ENCODE measurements at regions not wholly inside any gene's neighbourhood (a gene's known extent, or its start where the extent isn't known, plus 50 kb on each side); places are given as distances from the start of the nearest gene placed in this dataset.

GRCh38 chr21:28240586-28240985, 752.1 kb downstream of the LTN1 start:
- H3K27me3 ChIP-seq: no peaks in the 10 kb centered on the region
- H3K4me1 ChIP-seq: peaks cover 0 to 19% (median 1%) of the 10 kb centered on the region in 4 donors
- no peaks in the 10 kb centered on the region for H3K36me3 ChIP-seq
- in situ Hi-C loops (cut with MboI; ENCODE audit: low pct_ligation_motif_present in 1 of 4, low pct_unique_long_range_greater_than_20kb in 1 of 4, low sequenced_read_pairs in 3 of 4) (no loop called here), intact Hi-C loops (cut with DNase I; ENCODE audit: low total_unique reads) (no loop called here)
- TF ChIP-seq POLR2A (IDR thresholded peaks at IDR 0.05) (no peak), EP300 (IDR thresholded peaks at IDR 0.05; ENCODE audit: low read depth) (no peak), POLR2AphosphoS5 (IDR thresholded peaks at IDR 0.05) (no peak)
- TF ChIP-seq, protein P1, sequence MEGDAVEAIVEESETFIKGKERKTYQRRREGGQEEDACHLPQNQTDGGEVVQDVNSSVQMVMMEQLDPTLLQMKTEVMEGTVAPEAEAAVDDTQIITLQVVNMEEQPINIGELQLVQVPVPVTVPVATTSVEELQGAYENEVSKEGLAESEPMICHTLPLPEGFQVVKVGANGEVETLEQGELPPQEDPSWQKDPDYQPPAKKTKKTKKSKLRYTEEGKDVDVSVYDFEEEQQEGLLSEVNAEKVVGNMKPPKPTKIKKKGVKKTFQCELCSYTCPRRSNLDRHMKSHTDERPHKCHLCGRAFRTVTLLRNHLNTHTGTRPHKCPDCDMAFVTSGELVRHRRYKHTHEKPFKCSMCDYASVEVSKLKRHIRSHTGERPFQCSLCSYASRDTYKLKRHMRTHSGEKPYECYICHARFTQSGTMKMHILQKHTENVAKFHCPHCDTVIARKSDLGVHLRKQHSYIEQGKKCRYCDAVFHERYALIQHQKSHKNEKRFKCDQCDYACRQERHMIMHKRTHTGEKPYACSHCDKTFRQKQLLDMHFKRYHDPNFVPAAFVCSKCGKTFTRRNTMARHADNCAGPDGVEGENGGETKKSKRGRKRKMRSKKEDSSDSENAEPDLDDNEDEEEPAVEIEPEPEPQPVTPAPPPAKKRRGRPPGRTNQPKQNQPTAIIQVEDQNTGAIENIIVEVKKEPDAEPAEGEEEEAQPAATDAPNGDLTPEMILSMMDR (IDR thresholded peaks at IDR 0.05): no peak
- no peak for DNase-seq
- H3K9me3 ChIP-seq: no peaks in the 10 kb centered on the region
- no peak overlapping the region for H3K4me3 ChIP-seq
- 36 to 67% methylated on average over 2 of the region's 2 CpGs for WGBS, 2 donors (ENCODE audit: low coverage in 1 of 2)
- H3K27ac ChIP-seq: no peak overlapping the region

DNA sequence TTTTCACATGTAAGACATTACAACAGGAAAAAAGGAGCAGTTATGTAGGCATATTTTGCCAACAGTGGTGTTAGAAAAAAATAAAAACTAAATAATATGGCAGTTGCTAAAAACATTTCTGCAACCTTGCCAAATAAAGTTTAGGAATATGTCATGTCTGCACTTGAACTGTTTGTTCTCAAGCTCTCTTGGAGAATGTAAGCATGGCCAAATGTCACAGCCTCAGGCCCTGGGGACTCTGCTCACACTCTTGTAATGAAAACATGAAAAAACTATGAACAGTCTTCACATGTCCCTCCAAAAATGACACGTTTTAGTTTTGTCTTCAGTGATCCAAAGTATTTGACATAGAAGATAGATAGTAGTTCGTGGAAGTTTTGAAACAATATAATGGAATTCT, 753.3 kb downstream of the LTN1 start:
- H3K27me3 ChIP-seq: no peaks in the 10 kb centered on the region
- H3K27ac ChIP-seq: no peak overlapping the region
- no peak for TF ChIP-seq EP300 (IDR thresholded peaks at IDR 0.05; ENCODE audit: low read depth)
- TF ChIP-seq POLR2AphosphoS5 (IDR thresholded peaks at IDR 0.05): no peak
- TF ChIP-seq, protein P1 (IDR thresholded peaks at IDR 0.05): no peak
- no peak for TF ChIP-seq POLR2A (IDR thresholded peaks at IDR 0.05)
- intact Hi-C loops (cut with DNase I; ENCODE audit: low total_unique reads): no loop called here
- no peak for DNase-seq
- 24 to 57% methylated on average over 2 of the region's 2 CpGs for WGBS, 2 donors (ENCODE audit: low coverage in 1 of 2)
- H3K36me3 ChIP-seq: no peaks in the 10 kb centered on the region
- H3K4me1 ChIP-seq: peaks cover 0 to 19% (median 1%) of the 10 kb centered on the region in 4 donors
- no peaks in the 10 kb centered on the region for H3K9me3 ChIP-seq
- no peak overlapping the region for H3K4me3 ChIP-seq
- in situ Hi-C loops (cut with MboI; ENCODE audit: low pct_ligation_motif_present in 1 of 4, low pct_unique_long_range_greater_than_20kb in 1 of 4, low sequenced_read_pairs in 3 of 4): no loop called here

GRCh38 chr21:28237661-28238060, 755.0 kb downstream of the LTN1 start:
- Histone ChIP-seq H3K27ac (no peak overlapping the region), H3K9me3 (no peaks in the 10 kb centered on the region), H3K4me3 (no peak overlapping the region), H3K27me3 (no peaks in the 10 kb centered on the region), H3K4me1 (peaks cover 0 to 19% (median 1%) of the 10 kb centered on the region in 4 donors), H3K36me3 (no peaks in the 10 kb centered on the region)
- no peak for DNase-seq
- 74% methylated on average over 2 of the region's 2 CpGs; no CpG with 5 or more reads in 1 of the 2 donors for WGBS, 2 donors (ENCODE audit: low coverage in 1 of 2)
- TF ChIP-seq POLR2A (IDR thresholded peaks at IDR 0.05) (no peak), EP300 (IDR thresholded peaks at IDR 0.05; ENCODE audit: low read depth) (no peak), POLR2AphosphoS5 (IDR thresholded peaks at IDR 0.05) (no peak)
- TF ChIP-seq, protein P1 (IDR thresholded peaks at IDR 0.05): no peak
- in situ Hi-C loops (cut with MboI; ENCODE audit: low pct_ligation_motif_present in 1 of 4, low pct_unique_long_range_greater_than_20kb in 1 of 4, low sequenced_read_pairs in 3 of 4): no loop called here
- intact Hi-C loops (cut with DNase I; ENCODE audit: low total_unique reads): no loop called here

- Histone ChIP-seq H3K9me3 (no peaks in the 10 kb centered on the region), H3K27me3 (no peaks in the 10 kb centered on the region), H3K27ac (no peak overlapping the region), H3K4me3 (no peak overlapping the region), H3K36me3 (no peaks in the 10 kb centered on the region), H3K4me1 (peaks cover 0 to 16% (median 1%) of the 10 kb centered on the region in 4 donors)
- intact Hi-C loops (cut with DNase I; ENCODE audit: low total_unique reads) (no loop called here), in situ Hi-C loops (cut with MboI; ENCODE audit: low pct_ligation_motif_present in 1 of 4, low pct_unique_long_range_greater_than_20kb in 1 of 4, low sequenced_read_pairs in 3 of 4) (no loop called here)
- 63 to 71% methylated on average over 1 to 3 of the region's 3 CpGs for WGBS, 2 donors (ENCODE audit: low coverage in 1 of 2)
- TF ChIP-seq POLR2AphosphoS5 (IDR thresholded peaks at IDR 0.05) (no peak), POLR2A (IDR thresholded peaks at IDR 0.05) (no peak), EP300 (IDR thresholded peaks at IDR 0.05; ENCODE audit: low read depth) (no peak)
- TF ChIP-seq, protein P1 (IDR thresholded peaks at IDR 0.05): no peak
- no peak for DNase-seq
These were observed 757.3 kb downstream of the LTN1 start for GRCh38 chr21:28235169-28235895.

All from transverse colon (tissue), 4 donors.